A549 (cell line): ENCODE measurements at regions not wholly inside any gene's neighbourhood (a gene's known extent, or its start where the extent isn't known, plus 50 kb on each side); places are given as distances from the start of the nearest gene placed in this dataset.

Experiments
- ATAC-seq, 2 experiments: fragments of 200-7000 bp in 1 of 2; fragments of >200 bp in 1 of 2; cut with Nextera tagmentation in 1 of 2; cut with Tn5 transposase in 1 of 2; 3 replicates each; pipeline versions ENCODE4 v1.8.0 to v1.9.1; 2018 to 2020; ENCODE audit warnings: mild to moderate bottlenecking in 1 of 2, moderate library complexity in 1 of 2
- CTCF ChIA-PET: fragments of 300-600 bp; sonication (Branson Sonifier 250); formaldehyde crosslinking; extraction: SDS; loops from one replicate; lab custom pipeline; 2021; ENCODE audit warnings: antibody characterized with exemption, inconsistent platforms; lab: Yijun Ruan, JAX
- POLR2A ChIA-PET: fragments of 350-600 bp; formaldehyde crosslinking; extraction: SDS; loops from one replicate; lab custom pipeline; 2021; ENCODE audit warnings: antibody characterized with exemption, inconsistent platforms; lab: Yijun Ruan, JAX
- DNase-seq, 2 experiments: peaks; one replicate each; pipeline versions ENCODE4 v3.0.0 to v3.0.0-alpha.2; 2011 to 2016; ENCODE audit warnings: low read depth in 1 of 2, low spot score in 1 of 2
- FAIRE-seq: peaks from 2 replicates; lab custom pipeline; 2011; peaks lifted over from hg19 to GRCh38; lab: Jason Lieb, UNC
- H3K27ac ChIP-seq, 2 experiments: fragments of >200 bp; sonication (Bioruptor Twin); formaldehyde crosslinking; 3 replicates each; pipeline ENCODE4 v1.5.1; 2016 to 2017
- H3K4me1 ChIP-seq: fragments of >200 bp; sonication (Bioruptor Twin); formaldehyde crosslinking; 3 replicates; pipeline ENCODE4 v1.6.1; 2016
- H3K4me2 ChIP-seq: fragments of >200 bp; sonication (Bioruptor Twin); formaldehyde crosslinking; 3 replicates; pipeline ENCODE4 v1.6.1; 2016
- H3K4me3 ChIP-seq: fragments of >200 bp; sonication (Bioruptor Twin); formaldehyde crosslinking; 3 replicates; pipeline ENCODE4 v1.5.1; 2016
- H3K9me3 ChIP-seq: fragments of >200 bp; sonication (Bioruptor Twin); formaldehyde crosslinking; 3 replicates; pipeline ENCODE4 v1.6.1; 2016
- BCL3 ChIP-seq: fragments of >200 bp; sonication (Bioruptor Twin); formaldehyde crosslinking; IDR thresholded peaks from 3 replicates; pipeline ENCODE4 v1.6.1; 2016
- CBX8 ChIP-seq: fragments of 200-600 bp; sonication (generic); IDR thresholded peaks from 2 replicates; pipeline ENCODE4 v1.6.1; 2016
- CHD4 ChIP-seq: fragments of 200-600 bp; sonication (generic); IDR thresholded peaks from 2 replicates; pipeline ENCODE4 v1.6.1; 2016; ENCODE audit warnings: antibody characterized with exemption, mild to moderate bottlenecking, borderline replicate concordance
- EHF ChIP-seq: fragments of 250-450 bp; sonication (Bioruptor Pico); IDR thresholded peaks from 2 replicates; pipeline ENCODE4 v1.5.0; 2020; ENCODE audit warnings: mild to moderate bottlenecking
- EP300 ChIP-seq, 2 experiments: fragments of >200 bp; sonication (Bioruptor Twin); formaldehyde crosslinking; IDR thresholded peaks; 2 replicates in 1 of 2; 3 replicates in 1 of 2; pipeline ENCODE4 v1.6.1; 2016 to 2017
- ESRRA ChIP-seq: fragments of 150-350 bp; IDR thresholded peaks from 2 replicates; pipeline ENCODE4 v1.6.1; 2014; ENCODE audit warnings: mild to moderate bottlenecking, low read length, borderline replicate concordance
- FOSB ChIP-seq: fragments of 250-450 bp; sonication (Bioruptor Pico); IDR thresholded peaks from 2 replicates; pipeline ENCODE4 v1.5.0; 2020; ENCODE audit warnings: mild to moderate bottlenecking, moderate library complexity
- HES2 ChIP-seq: fragments of >200 bp; sonication (Bioruptor Twin); formaldehyde crosslinking; IDR thresholded peaks from 2 replicates; pipeline ENCODE4 v1.6.1; 2016
- HEYL ChIP-seq: fragments of 250-450 bp; sonication (Bioruptor Pico); IDR thresholded peaks from 2 replicates; pipeline ENCODE4 v1.8.0; 2021; ENCODE audit warnings: mild to moderate bottlenecking, moderate library complexity
- HMGXB4 ChIP-seq: fragments of 250-450 bp; sonication (Bioruptor Pico); IDR thresholded peaks from 2 replicates; pipeline ENCODE4 v1.5.0; 2021; ENCODE audit warnings: mild to moderate bottlenecking, moderate library complexity, borderline replicate concordance
- HOXA7 ChIP-seq: fragments of 250-450 bp; sonication (Bioruptor Pico); IDR thresholded peaks from 2 replicates; pipeline ENCODE4 v1.5.0; 2020; ENCODE audit warnings: mild to moderate bottlenecking, moderate library complexity
- HOXB13 ChIP-seq: fragments of 250-450 bp; sonication (Bioruptor Pico); IDR thresholded peaks from 2 replicates; pipeline ENCODE4 v1.5.0; 2020; ENCODE audit warnings: low read depth, mild to moderate bottlenecking, moderate library complexity
- JUN ChIP-seq, 2 experiments: fragments of >200 bp; sonication (Bioruptor Twin); formaldehyde crosslinking; IDR thresholded peaks; 2 replicates in 1 of 2; 3 replicates in 1 of 2; pipeline ENCODE4 v1.6.1; 2016 to 2017
- KDM5A ChIP-seq: fragments of 200-600 bp; sonication (generic); IDR thresholded peaks from 2 replicates; pipeline ENCODE4 v1.6.1; 2016; ENCODE audit warnings: antibody characterized with exemption, mild to moderate bottlenecking
- MAX ChIP-seq: IDR thresholded peaks from 2 replicates; pipeline ENCODE4 v1.6.1; 2012
- MAZ ChIP-seq: fragments of 150-350 bp; IDR thresholded peaks from 2 replicates; pipeline ENCODE4 v1.6.1; 2014; ENCODE audit warnings: antibody characterized with exemption, low read depth, low read length, borderline replicate concordance
- MYC ChIP-seq: IDR thresholded peaks from 2 replicates; pipeline ENCODE4 v1.6.1; 2012; ENCODE audit warnings: mild to moderate bottlenecking, inconsistent platforms, low read length, improper control_type of control experiment, borderline replicate concordance
- NPAS2 ChIP-seq: fragments of 250-450 bp; sonication (Bioruptor Pico); IDR thresholded peaks from 2 replicates; pipeline ENCODE4 v1.8.0; 2022; ENCODE audit warnings: mild to moderate bottlenecking, moderate library complexity, borderline replicate concordance
- PBX3 ChIP-seq: IDR thresholded peaks from 2 replicates; pipeline ENCODE4 v1.6.1; 2012
- RAD21 ChIP-seq, 2 experiments: fragments of >200 bp in 1 of 2; sonication (Bioruptor Twin) in 1 of 2; formaldehyde crosslinking in 1 of 2; IDR thresholded peaks in 1 of 2; conservative IDR thresholded peaks in 1 of 2; 2 replicates in 1 of 2; 3 replicates in 1 of 2; pipeline ENCODE4 v1.6.1; 2012 to 2018; ENCODE audit warnings: inconsistent platforms in 1 of 2
- SMC3 ChIP-seq: fragments of >200 bp; sonication (Bioruptor Twin); formaldehyde crosslinking; IDR thresholded peaks from 3 replicates; pipeline ENCODE4 v1.6.1; 2018; ENCODE audit warnings: inconsistent platforms
- SREBF2 ChIP-seq: fragments of 450-650 bp; IDR thresholded peaks from 2 replicates; pipeline ENCODE4 v1.6.1; 2014; ENCODE audit warnings: mild to moderate bottlenecking, moderate library complexity
- ZFP36 ChIP-seq: fragments of 450-650 bp; IDR thresholded peaks from 2 replicates; pipeline ENCODE4 v1.6.1; 2014; ENCODE audit warnings: borderline replicate concordance; ENCODE audit not compliant: partially characterized antibody
- ZNF302 ChIP-seq: fragments of 250-450 bp; sonication (Bioruptor Pico); IDR thresholded peaks from 2 replicates; pipeline ENCODE4 v1.9.0; 2021; ENCODE audit warnings: inconsistent platforms, mild to moderate bottlenecking, moderate library complexity
- WGBS: methylation state at CpG from one replicate; pipeline ENCODE4 v1.1.6; 2017; ENCODE audit errors: missing lambda C conversion rate; 5-methylcytosine and 5-hydroxymethylcytosine counted together

GRCh38 chr14:71418532-71419245 lies 511.4 kb downstream of the PCNX1 start:
- 62% methylated on average over 10 of the region's 10 CpGs for WGBS
- POLR2A ChIA-PET, result no interaction called here
- Histone ChIP-seq H3K9me3 (no peaks in the 10 kb centered on the region), H3K4me3 (no peak overlapping the region), H3K27ac (no peak overlapping the region)
- DNase-seq (no peak), ATAC-seq (no peak)
- CTCF ChIA-PET, result no interaction called here
- TF ChIP-seq SREBF2 (no peak), EHF (CRISPR knock-in tag) (no peak), CHD4 (no peak), ESRRA (no peak), CBX8 (no peak), HMGXB4 (CRISPR knock-in tag) (no peak)
- TF ChIP-seq, all 56 proteins: peak for 0
- H3K4me2 ChIP-seq, result no peak overlapping the region
- no peaks in the 10 kb centered on the region for H3K4me1 ChIP-seq
- no peak for FAIRE-seq

GRCh38 chr14:71423481-71423880 lies 508.7 kb upstream of the RGS6 start:
- WGBS, result 70% methylated on average over 2 of the region's 2 CpGs
- CTCF ChIA-PET, result no interaction called here
- peaks cover 10% of the 10 kb centered on the region; the same call in 1 of the 3 replicates for H3K9me3 ChIP-seq
- POLR2A ChIA-PET, result no interaction called here
- TF ChIP-seq HMGXB4 (CRISPR knock-in tag), result no peak
- TF ChIP-seq MAX, result no peak
- TF ChIP-seq RAD21 (conservative IDR thresholded peaks at IDR 0.05 in 1 of 2, IDR thresholded peaks at IDR 0.05 in 1 of 2), result no peak
- no peak for TF ChIP-seq HOXA7 (CRISPR knock-in tag)
- no peak for TF ChIP-seq HES2
- no peak for TF ChIP-seq HOXB13 (CRISPR knock-in tag)
- FAIRE-seq, result no peak
- H3K27ac ChIP-seq, result no peak overlapping the region
- H3K4me3 ChIP-seq, result no peak overlapping the region
- no peak overlapping the region for H3K4me2 ChIP-seq
- ATAC-seq, result no peak
- H3K4me1 ChIP-seq, result no peaks in the 10 kb centered on the region
- no peak for DNase-seq

- Histone ChIP-seq H3K4me2 (no peak overlapping the region), H3K27ac (no peak overlapping the region), H3K9me3 (peaks cover 10% of the 10 kb centered on the region; the same call in 1 of the 3 replicates), H3K4me3 (no peak overlapping the region), H3K4me1 (no peaks in the 10 kb centered on the region)
- FAIRE-seq (no peak), ATAC-seq (no peak), DNase-seq (no peak)
- CTCF ChIA-PET, result no interaction called here
- POLR2A ChIA-PET, result no interaction called here
- no peak for TF ChIP-seq ZNF302 (CRISPR knock-in tag)
- no peak for TF ChIP-seq ZFP36
- no peak for TF ChIP-seq EP300 (IDR thresholded peaks at IDR 0.05)
- no peak for TF ChIP-seq PBX3
- TF ChIP-seq KDM5A, result no peak
- TF ChIP-seq BCL3, result no peak
- no peak for TF ChIP-seq HES2
- TF ChIP-seq NPAS2 (CRISPR knock-in tag), result no peak
- no peak for TF ChIP-seq JUN (IDR thresholded peaks at IDR 0.05)
- TF ChIP-seq SREBF2, result no peak
- no peak for TF ChIP-seq SMC3
- TF ChIP-seq HEYL (CRISPR knock-in tag), result no peak
- TF ChIP-seq MAZ, result no peak
- TF ChIP-seq MYC, result no peak
- TF ChIP-seq FOSB (CRISPR knock-in tag), result no peak
- TF ChIP-seq HMGXB4 (CRISPR knock-in tag), result no peak
- TF ChIP-seq HOXB13 (CRISPR knock-in tag), result no peak
Measured at GRCh38 chr14:71424941-71425340, 507.3 kb upstream of the RGS6 start.
